GM03348 (cell line): ENCODE measurements at regions not wholly inside any gene's neighbourhood (a gene's known extent, or its start where the extent isn't known, plus 50 kb on each side); places are given as distances from the start of the nearest gene placed in this dataset.

Experiments used
- DNase-seq: peaks from one replicate; pipeline ENCODE4 v3.0.0; 2012; ENCODE audit warnings: low spot score

DNA sequence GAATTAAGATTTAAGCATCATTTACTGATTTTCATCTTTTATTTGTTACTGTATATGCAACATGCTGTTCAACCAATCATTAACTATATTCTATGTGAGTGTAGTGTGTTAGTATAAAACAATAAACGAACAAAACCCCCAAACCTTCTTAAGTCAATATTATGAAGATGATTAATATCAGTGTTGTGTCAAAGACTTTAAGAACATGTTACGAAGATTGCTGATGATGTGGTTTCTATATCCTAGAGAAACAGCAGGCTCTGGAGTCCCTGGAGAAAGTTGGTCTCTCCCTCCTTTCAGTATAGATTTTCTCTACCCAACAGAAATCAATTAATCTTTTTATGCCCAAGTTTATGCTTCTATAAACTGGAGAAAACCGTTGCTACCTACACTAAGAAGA is 393.8 kb upstream of the HSF2 start:
- no peak for DNase-seq

GRCh38 chr6:122007339-122007738 is 392.1 kb upstream of the HSF2 start:
- peak; percentile 3 for DNase-seq

DNA sequence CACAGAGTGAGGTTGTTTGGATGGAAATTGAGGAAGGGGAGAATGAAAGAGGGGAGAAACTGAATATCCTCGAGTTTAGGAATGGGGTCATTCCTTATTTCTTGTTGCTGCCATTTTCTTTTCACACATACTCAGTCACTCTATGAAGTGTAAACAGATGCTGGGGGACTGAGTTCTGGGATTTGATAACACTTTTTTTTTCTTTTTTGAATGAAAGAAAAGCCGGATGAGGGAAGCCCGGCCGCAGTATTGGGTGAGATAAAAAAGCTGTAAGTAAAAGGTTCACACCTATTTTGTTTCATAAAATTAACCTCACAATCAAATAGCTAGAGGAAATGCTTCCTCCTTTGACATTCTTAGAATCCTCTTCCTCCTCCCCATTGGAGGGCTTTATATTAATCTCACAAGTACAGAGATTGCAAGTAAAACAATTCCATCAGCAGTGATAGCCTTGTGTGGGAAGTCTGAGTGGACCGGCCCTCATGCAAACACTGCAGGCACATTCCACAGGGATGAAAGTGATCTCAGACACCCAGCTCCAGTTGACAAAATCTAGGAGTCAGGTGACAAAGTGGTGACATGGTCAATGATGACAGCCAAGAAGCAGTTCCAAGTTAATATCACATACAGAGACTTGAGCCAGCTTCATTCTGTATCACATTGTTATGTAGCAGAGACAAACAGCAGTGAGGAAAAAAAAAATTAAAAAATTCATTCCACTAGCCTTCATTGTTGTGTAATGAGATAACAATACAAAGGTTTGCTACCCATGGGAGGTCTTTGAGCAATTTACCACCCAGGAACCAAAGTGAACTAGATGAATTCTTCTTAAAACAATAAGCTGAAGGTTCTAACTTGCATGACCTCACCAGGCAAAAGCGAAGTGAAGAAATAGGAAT is 391.1 kb upstream of the HSF2 start:
- DNase-seq = peak; percentile 49

DNA sequence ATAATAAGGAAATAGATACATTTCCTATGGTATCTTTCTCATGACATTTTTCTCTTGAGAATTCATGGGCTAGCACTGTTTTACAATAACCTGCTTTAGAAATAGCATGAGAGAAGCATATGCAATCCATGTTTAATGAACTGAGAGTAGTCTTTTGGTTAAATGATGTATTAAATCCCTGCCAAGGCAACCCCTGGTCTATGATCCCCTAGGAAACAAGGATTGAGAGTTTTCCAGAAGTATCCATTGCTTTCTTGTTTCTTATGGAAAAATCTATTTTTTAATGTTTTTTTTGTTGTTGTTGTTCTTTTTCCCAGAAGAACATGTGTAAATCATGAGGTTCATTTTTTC is 390.5 kb upstream of the HSF2 start:
- DNase-seq = no peak

DNA sequence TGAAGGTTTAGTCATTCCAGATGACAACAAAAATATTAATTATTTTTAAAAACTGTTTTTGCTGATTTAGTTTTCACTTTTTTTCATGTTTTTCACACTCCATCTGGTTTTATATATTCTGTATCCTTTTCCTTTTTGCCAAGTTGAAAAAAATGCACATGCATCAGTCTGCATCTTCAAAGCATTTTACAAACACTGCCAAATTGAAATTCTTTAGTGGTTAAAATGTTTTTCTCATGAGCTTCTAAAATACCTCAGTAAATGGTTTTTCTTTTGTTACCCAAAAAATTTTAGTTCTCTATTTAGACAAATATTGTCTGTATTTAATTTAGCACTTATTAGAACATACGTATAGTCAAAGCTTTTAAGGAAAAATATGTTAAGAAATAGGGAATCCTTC is 386.9 kb upstream of the HSF2 start:
- peak; percentile 51 for DNase-seq

DNA sequence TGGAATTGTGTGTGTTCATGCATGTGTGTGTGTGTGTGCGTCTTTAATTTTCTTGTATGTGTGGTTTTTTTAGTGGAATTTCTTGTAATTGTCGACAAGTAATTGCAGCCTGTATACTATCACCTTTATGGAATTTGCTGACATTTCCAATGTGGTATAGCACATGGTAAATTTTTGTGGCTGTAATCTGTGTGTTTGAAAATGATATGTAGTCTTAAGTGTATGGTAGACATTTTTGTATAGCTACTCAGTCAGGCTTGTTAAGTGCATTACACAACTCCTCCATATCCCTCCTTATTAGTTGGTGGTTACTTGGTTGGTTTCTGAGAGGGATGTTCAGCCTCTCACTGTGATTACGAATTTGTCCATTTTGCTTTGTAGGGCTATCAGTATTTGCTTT is 384.5 kb upstream of the HSF2 start:
- DNase-seq = peak; percentile 50

DNA sequence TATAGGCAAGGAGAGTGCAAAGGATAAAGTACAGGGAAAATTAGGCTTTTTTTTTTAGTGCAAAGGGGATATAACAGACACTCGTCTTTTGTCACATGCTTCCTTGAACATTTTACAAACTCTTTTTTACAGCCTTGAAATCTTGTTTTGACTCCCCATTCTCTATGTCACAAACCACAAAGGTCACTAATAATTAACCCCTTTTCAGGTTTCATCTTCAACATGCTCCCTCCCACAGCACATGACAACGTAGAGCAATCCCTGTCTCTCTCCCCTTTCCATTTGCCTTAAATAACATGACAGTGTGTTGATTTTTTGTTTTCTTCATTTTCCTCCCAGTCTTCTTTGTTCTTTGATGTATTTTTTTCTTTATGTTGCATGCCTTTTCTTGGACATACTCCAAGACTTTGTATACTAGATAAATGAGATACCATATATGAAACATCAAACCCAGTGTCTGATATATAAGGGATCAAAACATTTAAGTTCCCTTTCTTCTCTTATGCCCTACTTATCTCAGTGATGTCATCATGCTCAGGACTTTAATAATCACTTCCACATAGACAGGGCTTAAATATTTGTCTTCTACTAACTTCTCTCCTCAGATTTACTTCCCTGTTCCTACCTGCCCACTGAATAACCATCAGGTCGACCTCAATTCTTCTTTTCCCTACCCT is 378.7 kb upstream of the HSF2 start:
- no peak for DNase-seq

DNA sequence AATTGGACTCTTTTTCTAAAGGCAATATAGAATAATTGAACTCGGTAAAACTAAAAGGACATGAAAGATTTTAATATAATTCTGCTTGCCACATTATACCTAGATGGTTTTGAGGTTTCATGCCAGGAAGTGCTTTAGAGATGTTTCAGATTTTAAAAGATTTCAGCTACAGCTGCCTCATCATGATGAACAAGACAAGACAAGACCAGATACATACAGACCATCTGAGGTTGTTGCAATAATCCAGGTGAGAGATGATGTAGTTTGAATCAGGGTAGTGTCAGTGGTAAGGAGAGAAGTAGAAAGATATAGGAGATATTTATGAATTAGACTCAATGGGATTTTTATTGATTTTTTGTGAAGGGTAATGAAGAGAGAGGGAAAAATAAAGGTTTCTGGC is 374.3 kb upstream of the HSF2 start:
- no peak for DNase-seq

GRCh38 chr6:122026582-122027369 is 372.7 kb upstream of the HSF2 start:
- no peak for DNase-seq

DNA sequence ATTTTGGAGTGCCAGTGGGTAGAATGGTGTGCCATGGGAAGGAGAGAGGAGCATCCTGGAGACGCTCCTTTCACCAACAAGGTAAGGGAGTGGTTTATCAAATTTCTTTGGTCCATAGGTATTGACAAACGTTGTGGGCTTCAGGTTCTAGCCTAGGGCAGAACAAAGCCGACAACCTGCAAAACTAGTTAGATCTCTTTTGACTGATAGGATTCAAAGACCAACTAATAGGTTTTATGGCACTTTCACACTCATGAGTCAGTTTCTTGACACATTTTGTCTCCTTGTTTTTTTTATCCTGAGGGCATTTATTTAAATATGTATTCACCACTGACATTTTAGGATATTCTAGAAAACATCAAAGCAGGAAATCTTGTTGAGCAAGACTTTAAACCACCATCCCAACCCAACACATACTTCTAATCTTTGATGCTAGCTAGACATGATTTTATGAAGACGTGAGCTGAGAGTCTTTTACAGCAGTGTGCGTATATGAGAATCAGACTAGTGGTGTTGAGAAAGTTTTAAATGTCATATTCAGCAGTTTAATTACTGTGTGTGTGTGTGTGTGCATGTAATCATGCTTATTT is 370.4 kb upstream of the HSF2 start:
- DNase-seq = no peak

DNA sequence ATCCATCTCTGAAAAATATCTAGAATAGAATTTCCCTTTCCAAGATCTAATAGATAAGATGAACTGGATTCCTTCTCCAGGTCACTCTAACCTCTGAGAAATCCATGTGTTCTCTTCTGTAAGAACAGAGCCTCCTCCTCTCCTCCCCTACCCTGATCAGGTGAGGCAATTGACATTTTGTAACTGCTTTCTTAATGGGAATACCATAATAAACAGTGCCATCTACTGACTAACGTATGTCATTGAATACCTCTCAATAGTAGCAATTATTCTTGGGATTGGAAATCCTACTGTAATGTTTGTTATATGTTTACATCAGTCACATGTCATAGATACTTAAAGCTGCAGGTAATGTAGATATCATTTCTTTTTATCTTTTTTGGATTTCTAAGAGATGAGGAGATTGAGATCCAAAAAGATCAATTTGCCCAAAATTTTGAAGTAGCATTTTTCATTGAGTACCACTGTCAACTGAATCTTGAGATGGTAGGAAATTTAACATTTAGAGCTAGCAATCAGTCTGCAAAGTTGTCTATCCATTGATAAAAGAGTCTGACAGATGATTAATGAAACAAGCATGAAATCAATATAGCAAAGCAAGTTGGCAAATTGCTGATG is 365.8 kb upstream of the HSF2 start:
- peak; percentile 67 for DNase-seq

DNA sequence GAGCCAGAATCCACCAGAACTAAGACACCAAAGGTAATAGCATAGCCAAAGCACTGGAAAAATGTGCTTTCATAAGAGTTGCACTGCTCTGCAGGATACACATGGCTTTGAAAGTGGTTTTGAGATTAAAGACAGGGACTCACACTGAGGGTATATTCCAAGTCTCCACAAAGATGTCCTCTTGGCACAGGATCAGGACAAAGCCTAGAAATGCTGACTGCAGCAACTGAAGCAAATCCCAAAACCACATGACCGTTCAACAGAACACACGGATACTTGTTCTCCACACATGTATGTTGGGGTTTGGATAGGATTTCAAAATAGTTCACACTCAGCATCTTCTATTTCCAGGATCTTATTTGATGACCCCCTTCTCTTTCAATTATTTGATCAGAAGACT is 364.3 kb upstream of the HSF2 start:
- no peak for DNase-seq

GRCh38 chr6:122040261-122040660 is 359.2 kb upstream of the HSF2 start:
- no peak for DNase-seq

DNA sequence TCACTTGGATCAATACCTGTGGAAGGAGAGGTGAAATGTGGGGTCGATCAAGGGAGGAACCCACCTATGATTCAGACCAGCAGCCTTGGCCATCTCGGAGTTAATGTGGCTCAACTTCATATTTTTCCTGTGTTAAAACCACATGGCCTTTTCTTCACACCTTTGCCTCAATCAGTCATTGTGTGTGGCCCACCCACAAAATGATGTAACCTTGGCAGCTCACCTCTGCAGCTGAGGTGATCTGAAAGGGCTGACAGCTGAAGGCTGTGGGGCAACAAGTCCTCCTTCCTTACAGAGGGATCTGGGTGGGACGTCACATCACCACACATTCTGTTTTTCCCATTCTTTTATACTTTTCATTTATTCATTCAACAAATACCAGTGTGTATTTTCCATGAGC is 357.1 kb upstream of the HSF2 start:
- DNase-seq = no peak

DNA sequence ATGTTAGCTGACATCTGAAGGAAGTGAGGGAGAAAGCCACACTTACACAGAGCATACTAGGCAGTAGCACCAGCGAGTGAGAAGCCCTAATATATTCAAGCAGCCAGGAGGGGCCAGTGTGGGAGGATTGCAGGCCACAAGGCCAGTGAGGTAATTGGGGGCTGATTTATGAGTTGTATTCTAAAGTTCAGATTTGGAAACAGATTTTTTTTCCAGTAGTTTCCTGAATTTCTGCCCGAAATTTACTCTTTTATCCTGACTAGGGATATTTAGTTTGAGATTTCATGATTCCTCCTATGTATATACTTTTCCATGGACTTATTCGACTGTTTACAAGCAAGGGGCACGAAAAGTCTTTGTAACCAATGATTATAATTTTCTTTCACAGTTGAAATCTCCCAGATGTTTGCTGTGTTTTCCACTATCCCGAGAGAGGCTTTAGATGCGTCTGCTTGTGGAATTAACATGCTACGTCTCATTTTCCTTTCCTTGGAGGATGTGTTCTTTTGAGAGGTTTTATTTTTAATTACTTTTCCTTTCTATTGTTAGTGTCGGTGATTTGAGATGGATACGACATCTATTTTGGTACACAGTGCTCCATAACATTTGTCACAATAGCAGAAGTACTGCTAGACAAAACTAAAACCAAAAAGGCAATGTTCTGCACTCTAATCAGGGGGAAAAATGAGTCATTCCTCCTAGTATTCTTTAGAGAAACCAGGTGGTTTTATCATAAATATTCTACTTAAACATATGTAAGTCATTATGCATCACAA is 356.3 kb upstream of the HSF2 start:
- no peak for DNase-seq

GRCh38 chr6:122048570-122048969 is 350.9 kb upstream of the HSF2 start:
- DNase-seq = no peak

GRCh38 chr6:122049341-122049740 is 350.1 kb upstream of the HSF2 start:
- no peak for DNase-seq

DNA sequence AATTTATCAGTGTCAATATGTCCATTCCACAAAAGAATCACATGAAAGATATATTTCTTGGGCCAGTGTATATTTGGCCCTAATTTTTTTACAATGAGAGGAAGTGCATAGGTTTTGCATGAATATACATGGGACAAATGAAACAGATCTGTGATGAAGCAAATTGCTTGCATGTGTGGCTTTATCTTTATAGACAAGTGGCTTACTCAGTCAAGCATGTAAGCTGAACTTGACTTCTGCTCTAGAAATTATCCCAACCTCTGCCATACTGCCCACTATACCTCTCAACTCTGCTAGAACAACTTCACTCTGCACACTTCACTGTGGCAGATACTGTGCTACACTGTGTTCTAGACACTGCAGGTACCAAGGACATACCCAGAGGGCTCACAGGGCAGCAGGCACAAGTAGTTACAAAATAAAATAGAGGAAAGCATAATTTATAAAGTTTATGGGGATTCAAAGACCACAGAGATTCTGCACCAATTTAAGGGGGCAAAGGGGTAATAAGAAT is 349.2 kb upstream of the HSF2 start:
- DNase-seq = no peak

GRCh38 chr6:122052346-122052900 is 347.0 kb upstream of the HSF2 start:
- DNase-seq = no peak

- no peak for DNase-seq
Observed at GRCh38 chr6:122059918-122060317, 339.5 kb upstream of the HSF2 start.

DNA sequence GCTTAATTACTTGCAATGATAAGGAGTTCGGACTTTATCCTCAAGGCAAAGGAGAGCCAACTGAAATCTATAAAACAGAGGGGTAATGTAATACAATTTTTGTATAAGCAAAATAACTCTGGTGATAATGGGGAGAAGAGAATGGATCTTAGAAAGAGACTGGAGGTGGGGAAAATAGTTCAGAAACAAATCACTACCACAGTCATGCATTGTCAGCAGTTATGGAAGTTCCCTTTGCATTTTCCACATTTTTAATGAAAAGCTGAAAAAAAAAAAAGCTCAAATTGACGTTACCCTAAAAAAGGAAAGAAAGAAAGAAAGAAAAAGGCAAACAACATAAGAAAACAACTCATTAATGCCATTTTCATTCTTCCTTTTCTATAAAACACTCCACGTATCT is 337.6 kb upstream of the HSF2 start:
- DNase-seq = peak; percentile 7
